Epithelial cell of prostate (primary cell): ENCODE measurements at regions not wholly inside any gene's neighbourhood (a gene's known extent, or its start where the extent isn't known, plus 50 kb on each side); places are given as distances from the start of the nearest gene placed in this dataset.

ENCODE experiments used
- DNase-seq: peaks from one replicate; pipeline ENCODE4 v3.0.0-alpha.2; 2011; ENCODE audit warnings: low read depth, low spot score
- H3K27ac ChIP-seq: fragments of 450-650 bp; 2 replicates; pipeline ENCODE4 v1.5.1; 2017; ENCODE audit warnings: mild to moderate bottlenecking

DNA sequence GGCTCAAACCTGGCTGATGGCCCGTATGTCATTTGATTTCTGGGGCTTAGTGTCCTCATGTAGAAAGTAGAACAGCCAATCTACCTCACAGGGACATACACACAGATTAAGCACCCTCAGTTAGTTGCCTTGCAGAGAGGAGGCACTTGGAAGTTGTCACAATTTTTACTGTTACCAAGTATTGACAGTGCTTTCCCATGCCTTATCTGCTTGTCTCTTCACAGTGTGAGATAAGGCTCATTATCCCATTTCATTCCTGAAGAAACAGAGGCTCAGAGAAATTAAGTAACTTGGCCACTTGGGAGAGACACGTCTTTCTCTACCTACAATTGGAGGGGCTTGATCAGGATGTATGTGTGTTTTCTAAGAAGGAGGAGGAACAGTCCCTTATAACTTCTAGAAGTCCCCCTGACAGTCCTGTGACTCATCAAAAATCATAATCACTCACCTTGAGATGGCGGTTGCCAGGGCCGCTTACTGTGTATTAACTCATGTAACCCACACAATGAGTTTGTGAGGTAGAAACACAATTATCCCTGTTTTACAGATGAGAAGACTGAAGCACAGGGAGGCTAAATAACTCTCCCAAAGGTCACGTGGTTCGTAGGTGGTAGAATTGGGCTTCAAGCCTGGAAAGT, 56.9 kb upstream of the LHX1 start:
- DNase-seq: no peak
- no peak overlapping the region for H3K27ac ChIP-seq

DNA sequence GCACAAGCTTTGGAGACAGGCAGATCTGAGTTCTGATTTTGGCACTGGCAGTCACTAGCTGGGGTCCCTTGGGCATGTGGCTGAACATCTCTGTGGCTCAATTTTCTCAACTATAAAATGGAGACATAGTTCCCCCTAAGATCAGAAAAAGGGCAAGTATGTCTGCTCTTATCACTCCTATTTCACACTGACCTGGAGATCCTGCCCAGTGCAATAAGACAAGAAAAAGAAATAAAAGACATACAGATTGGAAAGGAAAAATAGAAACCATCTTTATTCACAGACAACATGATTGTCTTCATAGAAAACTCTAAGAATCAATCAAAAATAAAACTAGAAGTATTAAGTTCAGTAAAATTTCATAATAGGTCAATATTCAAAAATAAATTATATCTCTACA, 56.0 kb upstream of the LHX1 start:
- H3K27ac ChIP-seq: no peak overlapping the region
- no peak for DNase-seq

DNA sequence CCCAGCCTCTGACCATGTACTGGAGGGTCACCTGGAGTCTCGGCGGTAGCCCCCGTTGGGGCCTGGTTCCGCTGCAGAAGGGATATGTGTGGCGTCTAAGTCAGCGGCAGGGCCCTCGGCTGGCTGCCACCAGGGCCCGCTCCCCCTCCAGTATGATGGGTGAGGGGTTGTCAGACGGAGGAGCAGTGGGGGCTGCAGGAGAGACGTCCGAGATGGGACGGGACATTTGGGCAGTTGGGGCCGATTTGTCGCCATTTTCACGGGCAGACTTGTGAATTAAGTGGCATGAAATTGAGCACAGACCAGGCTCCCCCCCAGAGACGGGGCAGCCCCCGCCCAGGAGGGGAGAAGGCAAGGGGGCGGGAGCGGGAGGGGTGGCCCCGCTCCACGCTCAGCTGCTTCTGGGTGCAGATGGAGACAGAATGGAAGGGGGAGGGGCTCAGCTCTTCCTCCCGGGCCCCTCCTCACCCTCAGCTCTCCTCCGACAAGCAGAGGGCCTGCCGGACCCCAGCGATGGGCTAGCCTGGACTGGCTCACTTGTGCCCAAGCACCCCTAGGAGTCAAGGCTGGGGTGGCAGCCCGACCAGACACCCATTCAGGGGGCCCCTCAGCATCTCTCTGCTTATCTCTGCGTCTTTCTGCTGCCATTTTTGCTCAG, 52.7 kb upstream of the LHX1 start:
- no peak for DNase-seq
- no peak overlapping the region for H3K27ac ChIP-seq

DNA sequence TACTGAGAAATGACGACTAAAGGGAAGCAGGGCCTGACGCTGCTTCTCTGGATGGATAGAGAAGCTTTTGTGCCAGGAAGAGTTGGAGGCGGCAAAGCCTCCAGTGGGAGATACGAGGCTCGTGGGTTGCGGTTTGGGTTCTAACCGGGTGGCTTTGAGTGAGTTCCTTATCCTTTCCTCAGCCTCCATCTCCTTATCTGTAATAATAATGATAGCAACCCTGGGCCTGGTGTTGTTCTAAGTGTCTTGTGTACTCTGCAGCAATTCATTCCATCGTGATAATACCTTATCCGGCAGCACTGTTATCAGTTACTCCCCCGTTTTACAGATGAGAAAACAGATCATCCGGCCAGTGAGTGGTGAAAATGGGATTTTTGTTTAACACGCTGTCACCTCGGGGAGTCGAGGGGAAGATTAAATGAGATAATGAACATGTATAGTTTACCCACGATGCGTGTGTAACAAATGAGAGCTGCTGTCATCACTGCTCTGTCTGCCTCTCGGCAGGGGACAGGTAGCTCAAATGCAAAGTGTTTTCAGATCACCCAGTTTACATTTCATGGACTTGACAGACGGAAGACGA, 52.0 kb upstream of the LHX1 start:
- no peak overlapping the region for H3K27ac ChIP-seq
- DNase-seq: no peak

DNA sequence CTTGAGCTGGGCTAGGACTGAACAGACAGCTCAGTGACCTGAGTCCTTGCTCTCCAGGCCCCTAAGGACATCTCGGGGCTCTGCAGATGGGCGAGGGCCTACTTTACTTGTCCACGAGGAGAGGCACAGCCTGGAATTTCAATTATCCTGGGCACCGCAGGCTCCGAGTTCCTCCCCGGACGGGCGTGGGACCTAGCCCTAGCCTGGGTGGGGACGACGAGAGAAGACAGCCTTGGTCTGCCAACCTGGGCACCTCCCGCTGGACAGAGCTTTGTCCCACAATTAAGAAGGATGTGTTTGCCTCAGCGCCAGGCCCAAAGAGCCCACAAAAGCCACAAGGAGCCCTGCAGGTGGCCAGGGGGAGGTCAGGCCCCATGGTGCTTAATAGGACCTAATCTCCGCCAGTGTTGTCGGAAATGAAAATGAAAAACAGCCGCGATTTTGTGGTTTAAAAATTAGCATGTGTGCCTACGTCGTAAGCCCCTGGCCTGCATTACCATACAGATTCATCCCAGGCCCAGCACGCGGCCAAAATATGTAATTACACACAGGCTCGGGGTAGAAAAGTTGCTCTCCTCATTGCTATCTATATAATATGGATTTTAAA, 51.4 kb upstream of the LHX1 start:
- H3K27ac ChIP-seq: no peak overlapping the region
- DNase-seq: no peak
